H1 (cell line): ENCODE measurements at regions not wholly inside any gene's neighbourhood (a gene's known extent, or its start where the extent isn't known, plus 50 kb on each side); places are given as distances from the start of the nearest gene placed in this dataset.

ENCODE experiments used
- CTCF ChIA-PET: fragments of 300-600 bp; sonication (Branson Sonifier 250); formaldehyde crosslinking; loops from one replicate; lab custom pipeline; 2021; ENCODE audit not compliant: partially characterized antibody; lab: Charles Lee
- POLR2A ChIA-PET: fragments of 300-600 bp; sonication (Branson Sonifier 250); formaldehyde crosslinking; loops from one replicate; lab custom pipeline; 2021; ENCODE audit warnings: inconsistent platforms; ENCODE audit not compliant: partially characterized antibody; lab: Charles Lee
- DNase-seq, 2 experiments: peaks; one replicate each; pipeline versions ENCODE4 v3.0.0 to v3.0.0-alpha.2; 2010 to 2022; ENCODE audit warnings: low spot score in 2 of 2, low read depth in 1 of 2, mixed read lengths in 1 of 2
- FAIRE-seq: peaks from 2 replicates; lab custom pipeline; 2011; peaks lifted over from hg19 to GRCh38; lab: Jason Lieb, UNC
- H2AFZ ChIP-seq: 2 replicates; pipeline ENCODE4 v1.8.1; 2012; ENCODE audit warnings: low read length, inconsistent platforms
- H2AK5ac ChIP-seq: 2 replicates; pipeline ENCODE4 v1.6.1; 2013; ENCODE audit warnings: low read depth, low read length
- H2BK120ac ChIP-seq: replicated peaks from 2 replicates; pipeline ENCODE3; 2013; ENCODE audit warnings: low read depth, low read length, inconsistent platforms
- H2BK12ac ChIP-seq: 2 replicates; pipeline ENCODE4 v1.6.1; 2013; ENCODE audit warnings: low read depth, low read length
- H2BK15ac ChIP-seq: 2 replicates; pipeline ENCODE4 v1.6.1; 2013; ENCODE audit warnings: low read length
- H2BK20ac ChIP-seq: 2 replicates; pipeline ENCODE4 v1.6.1; 2013; ENCODE audit warnings: low read length
- H2BK5ac ChIP-seq: 2 replicates; pipeline ENCODE4 v1.6.1; 2013; ENCODE audit warnings: low read depth, low read length
- H3K14ac ChIP-seq: 2 replicates; pipeline ENCODE4 v1.6.1; 2013; ENCODE audit warnings: inconsistent platforms; ENCODE audit not compliant: insufficient read length
- H3K18ac ChIP-seq: 2 replicates; pipeline ENCODE4 v1.6.1; 2013; ENCODE audit warnings: low read length; ENCODE audit errors: extremely low read depth
- H3K23ac ChIP-seq: 2 replicates; pipeline ENCODE4 v1.6.1; 2013; ENCODE audit warnings: inconsistent platforms; ENCODE audit not compliant: insufficient read length
- H3K23me2 ChIP-seq: 2 replicates; pipeline ENCODE4 v1.6.1; 2013; ENCODE audit warnings: low read depth, low read length
- H3K27ac ChIP-seq: 2 replicates; pipeline ENCODE4 v1.6.1; 2011; ENCODE audit warnings: low read depth, low read length, inconsistent platforms
- H3K27me3 ChIP-seq, 4 experiments: replicated peaks in 1 of 4; 1 replicate in 1 of 4; 2 replicates in 3 of 4; pipeline versions ENCODE4 v1.6.1 to v1.8.1; 2011 to 2013; ENCODE audit warnings: low read length in 3 of 4, mild to moderate bottlenecking in 3 of 4, inconsistent platforms in 2 of 4, mixed read lengths in 2 of 4, moderate library complexity in 1 of 4; ENCODE audit not compliant: control insufficient read depth in 3 of 4, insufficient read depth in 3 of 4; ENCODE audit errors: extremely low read depth in 1 of 4
- H3K36me3 ChIP-seq, 4 experiments: 2 replicates each; pipeline versions ENCODE4 v1.6.1 to v1.8.1; 2011 to 2013; ENCODE audit warnings: mild to moderate bottlenecking in 4 of 4, low read length in 3 of 4, moderate library complexity in 2 of 4, control low read depth in 1 of 4, inconsistent platforms in 1 of 4; ENCODE audit not compliant: insufficient read depth in 4 of 4, control insufficient read depth in 2 of 4
- H3K4ac ChIP-seq: replicated peaks from 2 replicates; pipeline ENCODE3; 2013; ENCODE audit warnings: low read length, low read depth, mixed read lengths, inconsistent platforms; ENCODE audit not compliant: insufficient read length
- H3K4me1 ChIP-seq, 4 experiments: replicated peaks in 1 of 4; 1 replicate in 1 of 4; 2 replicates in 3 of 4; pipeline versions ENCODE4 v1.6.1 to v1.8.1; 2011 to 2013; ENCODE audit warnings: low read length in 3 of 4, inconsistent platforms in 2 of 4, mixed read lengths in 1 of 4; ENCODE audit not compliant: insufficient read depth in 4 of 4, control insufficient read depth in 3 of 4
- H3K4me2 ChIP-seq, 2 experiments: 2 replicates each; pipeline versions ENCODE4 v1.6.1 to v1.8.1; 2011 to 2013; ENCODE audit warnings: low read depth in 2 of 2, low read length in 2 of 2, control low read depth in 1 of 2, inconsistent platforms in 1 of 2, mild to moderate bottlenecking in 1 of 2; ENCODE audit not compliant: insufficient read depth in 1 of 2
- H3K4me3 ChIP-seq, 4 experiments: fragments of 200-600, 300-600 bp in 1 of 4; sonication (generic), shearing (Covaris generic), sonication (Bioruptor Twin) in 1 of 4; 2 replicates each; pipeline versions ENCODE4 v1.5.1 to v1.8.1; 2011 to 2016; ENCODE audit warnings: low read length in 4 of 4, low read depth in 3 of 4, control low read depth in 2 of 4, inconsistent platforms in 2 of 4, mild to moderate bottlenecking in 2 of 4, mixed read lengths in 1 of 4, moderate library complexity in 1 of 4; ENCODE audit not compliant: insufficient read depth in 2 of 4; ENCODE audit errors: extremely low read depth in 1 of 4
- H3K56ac ChIP-seq: replicated peaks from 2 replicates; pipeline ENCODE3; 2013; ENCODE audit warnings: low read depth, mild to moderate bottlenecking, mixed read lengths, low read length, inconsistent platforms; ENCODE audit not compliant: insufficient read length
- H3K79me1 ChIP-seq: 2 replicates; pipeline ENCODE4 v1.6.1; 2013; ENCODE audit warnings: low read depth, low read length, control low read depth
- H3K79me2 ChIP-seq, 2 experiments: 2 replicates each; pipeline versions ENCODE4 v1.6.1 to v1.8.1; 2012 to 2013; ENCODE audit warnings: low read length in 2 of 2, mild to moderate bottlenecking in 2 of 2, inconsistent platforms in 1 of 2; ENCODE audit not compliant: insufficient read depth in 2 of 2, control insufficient read depth in 1 of 2
- H3K9ac ChIP-seq, 4 experiments: replicated peaks in 1 of 4; 1 replicate in 1 of 4; 2 replicates in 3 of 4; pipeline versions ENCODE4 v1.6.1 to v1.8.1; 2011 to 2013; ENCODE audit warnings: low read depth in 3 of 4, low read length in 3 of 4, control low read depth in 2 of 4, mild to moderate bottlenecking in 2 of 4, moderate library complexity in 2 of 4, inconsistent platforms in 1 of 4; ENCODE audit errors: extremely low read depth in 1 of 4
- H3K9me3 ChIP-seq, 2 experiments: 2 replicates each; pipeline versions ENCODE4 v1.6.1 to v1.8.1; 2012 to 2013; ENCODE audit warnings: mild to moderate bottlenecking in 2 of 2, moderate library complexity in 2 of 2, control low read depth in 1 of 2, inconsistent platforms in 1 of 2, low read depth in 1 of 2, low read length in 1 of 2, mixed read lengths in 1 of 2; ENCODE audit not compliant: insufficient read depth in 2 of 2
- H4K20me1 ChIP-seq, 2 experiments: replicated peaks in 1 of 2; 2 replicates each; pipeline versions ENCODE3 to v1.8.1; 2011 to 2013; ENCODE audit warnings: inconsistent platforms in 2 of 2, low read length in 2 of 2, mild to moderate bottlenecking in 1 of 2; ENCODE audit not compliant: insufficient read depth in 2 of 2, control insufficient read depth in 1 of 2
- H4K5ac ChIP-seq: 2 replicates; pipeline ENCODE4 v1.6.1; 2013; ENCODE audit warnings: low read length, low read depth, mixed read lengths, inconsistent platforms; ENCODE audit not compliant: insufficient read length
- H4K8ac ChIP-seq: 2 replicates; pipeline ENCODE4 v1.8.0; 2013; ENCODE audit warnings: mild to moderate bottlenecking, moderate library complexity, low read length, inconsistent platforms; ENCODE audit not compliant: insufficient read depth; ENCODE audit errors: extremely low read depth
- H4K91ac ChIP-seq: replicated peaks from 2 replicates; pipeline ENCODE3; 2013; ENCODE audit warnings: low read length, mixed read lengths, inconsistent platforms; ENCODE audit not compliant: insufficient read length
- CBX8 ChIP-seq: fragments of 300-800, 300-1000 bp; sonication (generic); IDR thresholded peaks from 2 replicates; pipeline ENCODE4 v1.7.1; 2016; ENCODE audit warnings: low read depth, low read length, borderline replicate concordance
- CHD2 ChIP-seq: IDR thresholded peaks from 2 replicates; pipeline ENCODE4 v1.6.1; 2012; ENCODE audit warnings: low read length, improper control_type of control experiment
- JUND ChIP-seq: IDR thresholded peaks from 2 replicates; pipeline ENCODE4 v1.6.1; 2011; ENCODE audit warnings: mild to moderate bottlenecking, improper control_type of control experiment, low read length
- NRF1 ChIP-seq: IDR thresholded peaks from 2 replicates; pipeline ENCODE4 v1.6.1; 2011; ENCODE audit warnings: mild to moderate bottlenecking, low read depth, low read length, improper control_type of control experiment
- RBBP5 ChIP-seq: IDR thresholded peaks from 2 replicates; pipeline ENCODE4 v1.7.1; 2012; ENCODE audit warnings: low read depth, mild to moderate bottlenecking, inconsistent platforms, low read length, moderate library complexity, borderline replicate concordance
- SP1 ChIP-seq: IDR thresholded peaks from 2 replicates; pipeline ENCODE4 v1.6.1; 2011; ENCODE audit warnings: low read depth, low read length
- TAF1 ChIP-seq: IDR thresholded peaks from 2 replicates; pipeline ENCODE4 v1.6.1; 2011; ENCODE audit warnings: mild to moderate bottlenecking, low read depth, low read length
- ZNF274 ChIP-seq: IDR thresholded peaks from 2 replicates; pipeline ENCODE4 v1.7.0; 2012; ENCODE audit warnings: low read length, borderline replicate concordance; ENCODE audit errors: extremely low read depth
- WGBS, 2 experiments: shearing (Covaris generic) in 1 of 2; methylation state at CpG; one replicate each; pipeline versions ENCODE4 v1.1.6 to v1.1.7; 2013 to 2015; ENCODE audit warnings: low lambda C conversion rate in 2 of 2, mixed read lengths in 2 of 2, inconsistent platforms in 1 of 2, low coverage in 1 of 2, missing lambda C conversion rate in 1 of 2; ENCODE audit not compliant: insufficient replicate concordance in 2 of 2, insufficient coverage in 1 of 2, insufficient read length in 1 of 2; ENCODE audit errors: extremely low coverage in 1 of 2, missing lambda C conversion rate in 1 of 2; 5-methylcytosine and 5-hydroxymethylcytosine counted together

DNA sequence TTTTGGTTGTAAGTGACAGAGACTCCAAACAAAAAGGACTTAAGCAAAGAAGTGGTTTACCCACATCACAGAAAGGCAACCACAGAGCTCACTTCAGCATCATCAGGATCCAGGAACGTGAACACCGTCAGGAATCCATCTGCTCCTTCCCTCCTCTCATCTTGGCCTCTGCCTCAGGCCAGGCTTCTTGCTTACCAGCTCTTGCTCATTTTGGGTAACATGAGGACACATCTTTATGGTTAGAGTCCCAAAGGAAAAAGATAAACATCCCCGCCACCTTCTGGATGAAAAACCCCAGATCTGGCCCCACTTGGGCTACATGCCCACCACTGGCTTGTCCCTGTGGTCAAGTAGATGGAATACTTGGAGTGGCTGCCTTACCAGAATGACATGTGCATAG lies 176.8 kb upstream of the RPL34 start:
- Histone ChIP-seq H3K27ac (no peak overlapping the region), H2BK12ac (no peak overlapping the region), H3K4me1 (no peaks in the 10 kb centered on the region), H3K18ac (no peak overlapping the region), H3K23me2 (no peaks in the 10 kb centered on the region), H4K8ac (no peak overlapping the region), H3K4ac (no peak overlapping the region), H4K91ac (no peak overlapping the region), H3K79me1 (no peaks in the 10 kb centered on the region), H2AFZ (no peak overlapping the region), H2BK5ac (no peak overlapping the region), H3K79me2 (no peaks in the 10 kb centered on the region), H3K23ac (no peak overlapping the region), H3K36me3 (no peaks in the 10 kb centered on the region), H3K4me3 (no peak overlapping the region), H3K9me3 (peaks cover 0 to 5% of the 10 kb centered on the region in 2 experiments; a peak in 2 of 4 replicates), H4K20me1 (no peaks in the 10 kb centered on the region), H2BK120ac (no peak overlapping the region), H4K5ac (no peak overlapping the region), H2BK15ac (no peak overlapping the region), H3K9ac (no peak overlapping the region), H3K4me2 (no peak overlapping the region), H3K27me3 (no peaks in the 10 kb centered on the region), H2AK5ac (no peak overlapping the region), H3K56ac (no peak overlapping the region), H3K14ac (no peak overlapping the region), H2BK20ac (no peak overlapping the region)
- no peak for FAIRE-seq
- TF ChIP-seq CHD2 (no peak), TAF1 (no peak), ZNF274 (no peak), CBX8 (no peak), NRF1 (no peak), RBBP5 (no peak), SP1 (no peak), JUND (no peak)
- 90% methylated on average over 3 of the region's 3 CpGs; no CpG with 5 or more reads in 1 of the 2 experiments for whole genome bisulfite sequencing, 2 experiments
- no peak for DNase-seq
- CTCF ChIA-PET, result interaction anchor here (0.6 kb wide), 1 partner anchor 77 kb away, joined by 3 read pairs; no protein-coding TSS in a partner anchor
- POLR2A ChIA-PET, result no interaction called here
